Left ventricle myocardium inferior (tissue), 1 donor: ENCODE measurements at regions not wholly inside any gene's neighbourhood (a gene's known extent, or its start where the extent isn't known, plus 50 kb on each side); places are given as distances from the start of the nearest gene placed in this dataset.

Source experiments
- DNase-seq: peaks from one replicate; pipeline ENCODE4 v3.0.0-alpha.2; 2020
- H3K27ac ChIP-seq: fragments of 200-600 bp; replicated peaks from 2 replicates; pipeline ENCODE4 v1.8.0; 2021
- H3K27me3 ChIP-seq: fragments of 200-600 bp; 2 replicates; pipeline ENCODE4 v1.8.0; 2021; ENCODE audit warnings: low read depth
- H3K36me3 ChIP-seq: fragments of 200-600 bp; 2 replicates; pipeline ENCODE4 v1.8.0; 2021
- H3K4me1 ChIP-seq: fragments of 200-600 bp; 2 replicates; pipeline ENCODE4 v1.8.0; 2021
- H3K4me3 ChIP-seq: fragments of 200-600 bp; 2 replicates; pipeline ENCODE4 v1.8.0; 2021; ENCODE audit warnings: mild to moderate bottlenecking, moderate library complexity
- H3K9me3 ChIP-seq: fragments of 200-600 bp; replicated peaks from 2 replicates; pipeline ENCODE4 v1.8.0; 2021
- CTCF ChIP-seq: fragments of 200-600 bp; IDR thresholded peaks from 2 replicates; pipeline ENCODE4 v1.8.0; 2021; ENCODE audit warnings: antibody characterized with exemption, mild to moderate bottlenecking, borderline replicate concordance
- intact Hi-C: fragments of 100-400 bp; cut with micrococcal nuclease; formaldehyde crosslinking; loops from one replicate; pipeline ENCODE4 v1.11.0; 2022
- donor health status: DM: no; HTN: yes; CAD: no; lungs with severe emphysema.

- Histone ChIP-seq H3K27ac (no peak overlapping the region), H3K4me1 (peaks cover 8% of the 10 kb centered on the region), H3K27me3 (peaks cover 59% of the 10 kb centered on the region), H3K9me3 (peaks cover 23% of the 10 kb centered on the region), H3K4me3 (no peak overlapping the region), H3K36me3 (no peaks in the 10 kb centered on the region)
- TF ChIP-seq CTCF: no peak
- DNase-seq: no peak
- intact Hi-C loops: no loop called here
Observed at GRCh38 chr3:13931172-13931571, 51.3 kb upstream of the WNT7A start.
